VCaP (cell line): ENCODE measurements at regions not wholly inside any gene's neighbourhood (a gene's known extent, or its start where the extent isn't known, plus 50 kb on each side); places are given as distances from the start of the nearest gene placed in this dataset.

Experiments used
- H3K27ac ChIP-seq: fragments of 450-650 bp; 2 replicates; pipeline ENCODE4 v1.5.1; 2017
- CTCF ChIP-seq: fragments of 450-650 bp; conservative IDR thresholded peaks from 2 replicates; pipeline ENCODE4 v1.5.1; 2017; ENCODE audit warnings: mild to moderate bottlenecking, moderate library complexity

GRCh38 chr18:78561757-78562510, 417.7 kb upstream of the SALL3 start:
- no peak for TF ChIP-seq CTCF
- no peak overlapping the region for H3K27ac ChIP-seq

GRCh38 chr18:78562531-78562961, 417.1 kb upstream of the SALL3 start:
- no peak for TF ChIP-seq CTCF
- H3K27ac ChIP-seq, result no peak overlapping the region

GRCh38 chr18:78563110-78563509, 416.5 kb upstream of the SALL3 start:
- H3K27ac ChIP-seq, result no peak overlapping the region
- no peak for TF ChIP-seq CTCF

GRCh38 chr18:78564030-78564429, 415.6 kb upstream of the SALL3 start:
- TF ChIP-seq CTCF, result no peak

GRCh38 chr18:78564518-78564917, 415.1 kb upstream of the SALL3 start:
- TF ChIP-seq CTCF, result no peak
- H3K27ac ChIP-seq, result no peak overlapping the region

More at GRCh38 chr18:78564030-78564429, 415.6 kb upstream of the SALL3 start:
- no peak overlapping the region for H3K27ac ChIP-seq

- no peak for TF ChIP-seq CTCF
- no peak overlapping the region for H3K27ac ChIP-seq
These were observed 414.4 kb upstream of the SALL3 start for GRCh38 chr18:78565240-78565639.

- H3K27ac ChIP-seq, result no peak overlapping the region
- TF ChIP-seq CTCF, result no peak
These were observed 413.6 kb upstream of the SALL3 start for GRCh38 chr18:78566065-78566464.
